ENCODE measurements at regions not wholly inside any gene's neighbourhood (a gene's known extent, or its start where the extent isn't known, plus 50 kb on each side); places are given as distances from the start of the nearest gene placed in this dataset.
"Not testable (repeated sequence)": the region's sequence is repeated elsewhere in the genome, so short reads cannot be mapped to it uniquely, and the experiment has no call there.

DNA sequence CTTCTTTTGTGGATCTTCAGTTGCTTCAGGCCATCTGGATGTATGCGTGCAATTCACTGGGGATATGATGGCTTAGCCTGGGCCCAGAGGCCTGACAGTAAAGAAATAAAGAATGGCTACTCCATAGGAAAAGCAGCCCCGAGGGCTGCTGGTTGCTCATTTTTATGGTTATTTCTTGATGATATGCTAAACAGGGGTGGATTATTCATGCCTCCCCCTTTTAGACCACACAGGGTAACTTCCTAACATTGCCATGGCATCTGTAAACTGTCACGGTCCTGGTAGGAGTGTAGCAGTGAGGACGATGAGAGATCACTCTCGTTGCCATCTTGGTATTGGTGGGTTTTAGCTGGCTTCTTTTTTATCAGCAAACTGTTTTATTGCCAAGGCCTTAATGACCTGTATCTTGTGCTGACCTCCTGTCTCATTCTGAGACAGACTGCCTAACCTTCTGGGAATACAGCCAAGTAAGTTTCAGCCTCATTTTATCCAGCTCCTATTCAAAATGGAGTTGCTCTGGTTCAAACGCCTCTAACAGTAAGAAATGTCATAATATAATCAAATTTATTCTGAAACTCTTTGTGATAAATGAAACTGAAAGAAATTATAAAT, 60.5 kb downstream of the DSEL start:
- Mint-ChIP-seq H3K27ac (no peak overlapping the region), H3K4me3 (no peak overlapping the region), H3K36me3 (ENCODE audit: low read depth) (peaks cover 2% of the 10 kb centered on the region), H3K4me1 (ENCODE audit: low read depth) (peaks cover 5% of the 10 kb centered on the region), H3K9me3 (ENCODE audit: insufficient read depth) (no peaks in the 10 kb centered on the region), H3K27me3 (ENCODE audit: low read depth) (peaks cover 2% of the 10 kb centered on the region)
- DNase-seq (no peak), ATAC-seq (no peak)
- POLR2A ChIA-PET = no interaction called here
- CTCF ChIA-PET = no interaction called here

DNA sequence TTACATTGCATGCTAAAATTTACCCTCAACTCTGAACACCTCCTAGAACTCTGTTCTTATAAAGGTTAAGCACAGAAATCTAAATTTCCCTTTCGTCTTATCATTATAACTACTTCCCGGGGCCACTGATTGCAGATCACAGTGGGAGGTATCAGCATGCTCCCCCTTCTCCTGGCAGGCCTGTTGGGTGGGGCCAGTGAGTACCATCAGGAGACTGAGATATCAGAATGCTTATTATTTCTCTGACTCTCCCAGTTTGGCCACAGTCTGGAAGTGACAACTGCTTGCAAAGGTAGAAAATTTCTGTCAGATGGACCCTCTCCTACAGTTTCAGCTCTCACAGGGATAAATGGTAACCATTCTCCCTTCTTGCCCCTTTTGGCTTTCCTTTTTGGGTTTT, 62.6 kb downstream of the DSEL start:
- peaks cover 5% of the 10 kb centered on the region for H3K4me1 Mint-ChIP-seq (ENCODE audit: low read depth)
- H3K4me3 Mint-ChIP-seq = no peak overlapping the region
- no peak for DNase-seq
- ChIA-PET POLR2A (no interaction called here), CTCF (no interaction called here)
- H3K36me3 Mint-ChIP-seq (ENCODE audit: low read depth) = peaks cover 2% of the 10 kb centered on the region
- no peak overlapping the region for H3K27ac Mint-ChIP-seq
- peaks cover 6% of the 10 kb centered on the region for H3K9me3 Mint-ChIP-seq (ENCODE audit: insufficient read depth)
- H3K27me3 Mint-ChIP-seq (ENCODE audit: low read depth) = no peaks in the 10 kb centered on the region
- no peak for ATAC-seq

DNA sequence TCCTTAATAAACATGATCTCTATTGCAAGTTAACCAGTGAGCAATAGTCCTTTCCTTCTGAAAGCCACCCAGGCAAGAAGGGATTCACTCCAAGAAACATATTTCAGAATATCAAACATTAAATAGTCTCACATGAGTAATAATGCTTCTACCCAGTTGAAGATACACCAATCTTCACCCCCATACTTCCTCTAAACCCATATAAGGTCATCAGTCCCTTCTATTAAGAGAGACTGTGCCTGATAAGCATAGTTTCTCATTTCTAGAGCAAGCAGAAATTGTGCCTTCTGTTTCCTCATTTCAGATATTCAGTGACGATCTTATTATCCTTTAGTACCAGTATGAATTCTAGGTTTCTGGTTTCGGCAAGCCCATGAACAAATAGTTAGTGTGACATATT, 64.6 kb downstream of the DSEL start:
- ATAC-seq = no peak
- Mint-ChIP-seq H3K9me3 (ENCODE audit: insufficient read depth) (peaks cover 6% of the 10 kb centered on the region), H3K36me3 (ENCODE audit: low read depth) (peaks cover 2% of the 10 kb centered on the region), H3K4me3 (no peak overlapping the region), H3K4me1 (ENCODE audit: low read depth) (peaks cover 5% of the 10 kb centered on the region), H3K27ac (no peak overlapping the region), H3K27me3 (ENCODE audit: low read depth) (no peaks in the 10 kb centered on the region)
- POLR2A ChIA-PET = no interaction called here
- CTCF ChIA-PET = no interaction called here
- DNase-seq = no peak

DNA sequence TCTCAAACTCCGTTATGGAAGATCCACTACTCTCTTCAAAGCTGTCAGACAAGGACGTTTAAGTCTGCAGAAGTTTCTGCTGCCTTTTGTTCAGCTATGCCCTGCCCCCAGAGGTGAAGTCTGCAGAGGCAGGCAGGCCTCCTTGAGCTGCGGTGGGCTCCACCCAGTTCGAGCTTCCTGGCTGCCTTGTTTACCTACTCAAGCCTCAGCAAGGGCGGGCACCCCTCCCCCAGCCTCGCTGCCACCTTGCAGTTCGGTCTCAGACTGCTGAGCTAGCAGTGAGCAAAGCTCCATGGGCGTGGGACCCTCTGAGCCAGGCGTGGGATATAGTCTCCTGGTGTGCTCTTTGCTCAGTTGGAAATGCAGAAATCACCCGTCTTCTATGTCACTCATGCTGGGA, 65.4 kb downstream of the DSEL start:
- not testable (repeated sequence) for DNase-seq

DNA sequence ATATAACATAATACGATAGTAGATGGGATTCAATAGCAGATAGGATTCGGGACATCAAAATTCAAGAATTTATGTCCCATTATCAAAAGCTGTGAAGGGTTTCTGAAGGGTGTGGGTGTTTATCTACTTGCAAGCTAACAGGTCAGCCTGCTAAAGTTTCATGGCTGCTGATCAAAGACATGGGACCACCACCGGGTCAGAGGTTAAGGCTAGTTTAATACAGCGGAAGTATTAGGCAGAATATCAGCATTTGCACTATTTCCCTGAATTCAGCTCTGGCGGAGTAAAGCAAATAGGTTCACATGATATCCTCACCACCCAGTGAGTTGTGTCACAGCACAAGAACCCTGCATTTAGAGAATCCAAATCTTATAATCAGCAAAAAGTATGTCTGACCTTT, 82.5 kb downstream of the DSEL start:
- H3K4me3 Mint-ChIP-seq = no peak overlapping the region
- peaks cover 3% of the 10 kb centered on the region for H3K9me3 Mint-ChIP-seq (ENCODE audit: insufficient read depth)
- no peak for DNase-seq
- H3K27ac Mint-ChIP-seq = no peak overlapping the region
- H3K36me3 Mint-ChIP-seq (ENCODE audit: low read depth) = no peaks in the 10 kb centered on the region
- no peaks in the 10 kb centered on the region for H3K4me1 Mint-ChIP-seq (ENCODE audit: low read depth)
- ChIA-PET CTCF (no interaction called here), POLR2A (no interaction called here)
- no peak for ATAC-seq
- H3K27me3 Mint-ChIP-seq (ENCODE audit: low read depth) = no peaks in the 10 kb centered on the region

More for the DNA sequence above, 65.4 kb downstream of the DSEL start:
- H3K4me3 Mint-ChIP-seq; H3K27me3 Mint-ChIP-seq (ENCODE audit: low read depth); ATAC-seq; CTCF ChIA-PET; H3K4me1 Mint-ChIP-seq (ENCODE audit: low read depth); H3K9me3 Mint-ChIP-seq (ENCODE audit: insufficient read depth); H3K27ac Mint-ChIP-seq; POLR2A ChIA-PET; H3K36me3 Mint-ChIP-seq (ENCODE audit: low read depth): not testable (repeated sequence)

DNA sequence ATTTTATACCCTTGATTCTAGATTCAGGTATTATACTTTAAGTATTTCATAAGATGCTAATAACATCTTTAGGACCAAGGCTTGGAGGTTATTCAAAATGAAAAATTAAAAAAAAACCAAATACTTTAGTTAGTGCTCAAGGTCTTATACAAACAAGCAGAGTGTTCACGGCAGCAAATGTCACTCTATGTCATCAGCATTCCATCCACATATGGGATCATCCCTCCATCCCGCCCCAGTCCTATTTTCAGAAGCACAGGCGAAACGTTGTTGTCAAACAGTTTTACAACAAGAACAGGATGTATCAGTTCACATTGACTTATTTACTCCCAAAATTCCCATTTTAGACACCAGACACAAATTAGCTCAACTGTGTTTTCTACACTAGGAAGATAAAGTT, 83.7 kb downstream of the DSEL start:
- ATAC-seq (no peak), DNase-seq (no peak)
- ChIA-PET CTCF (no interaction called here), POLR2A (no interaction called here)
- Mint-ChIP-seq H3K27me3 (ENCODE audit: low read depth) (no peaks in the 10 kb centered on the region), H3K4me1 (ENCODE audit: low read depth) (no peaks in the 10 kb centered on the region), H3K9me3 (ENCODE audit: insufficient read depth) (peaks cover 3% of the 10 kb centered on the region), H3K4me3 (no peak overlapping the region), H3K27ac (no peak overlapping the region), H3K36me3 (ENCODE audit: low read depth) (no peaks in the 10 kb centered on the region)

DNA sequence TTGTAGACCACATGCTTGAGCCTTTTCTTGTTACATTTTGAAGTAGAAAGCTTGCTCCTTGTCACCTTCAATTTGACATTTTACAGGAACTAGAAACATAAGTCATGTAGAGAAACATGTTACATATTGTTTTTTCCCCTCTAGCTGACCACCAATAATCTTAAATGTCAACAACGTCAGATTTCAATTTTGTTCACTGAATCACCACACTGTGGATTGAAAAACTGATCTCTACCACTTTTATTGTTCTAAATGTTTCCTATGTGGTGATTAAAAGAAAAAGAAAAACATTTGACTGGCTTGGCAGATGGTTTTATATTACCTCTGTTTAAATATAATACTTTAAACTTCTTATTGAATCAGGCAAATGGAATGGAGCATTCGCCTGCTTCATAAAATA, 87.7 kb downstream of the DSEL start:
- no peak overlapping the region for H3K27ac Mint-ChIP-seq
- POLR2A ChIA-PET = no interaction called here
- no peaks in the 10 kb centered on the region for H3K36me3 Mint-ChIP-seq (ENCODE audit: low read depth)
- no peaks in the 10 kb centered on the region for H3K27me3 Mint-ChIP-seq (ENCODE audit: low read depth)
- ATAC-seq (no peak), DNase-seq (no peak)
- H3K4me3 Mint-ChIP-seq = no peak overlapping the region
- CTCF ChIA-PET = no interaction called here
- H3K9me3 Mint-ChIP-seq (ENCODE audit: insufficient read depth) = no peaks in the 10 kb centered on the region
- no peaks in the 10 kb centered on the region for H3K4me1 Mint-ChIP-seq (ENCODE audit: low read depth)

DNA sequence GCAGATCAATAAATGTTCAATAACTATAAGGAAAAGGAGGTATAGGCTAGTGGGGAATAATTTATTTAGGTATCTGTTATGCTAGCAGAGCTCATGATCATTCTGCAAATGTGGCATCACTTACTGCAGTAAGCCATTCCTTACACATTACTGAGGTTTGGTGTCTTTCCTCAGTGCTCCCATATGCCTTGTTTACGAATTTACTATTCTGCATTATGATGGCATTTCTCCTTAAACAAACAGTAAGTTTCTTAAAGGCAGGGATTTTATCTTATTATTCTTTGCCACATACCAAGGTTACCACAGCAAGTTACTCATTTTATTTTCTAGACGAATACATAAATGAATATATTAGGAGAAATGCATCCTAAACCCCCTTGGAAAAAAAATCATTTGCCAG, 88.4 kb downstream of the DSEL start:
- CTCF ChIA-PET = no interaction called here
- no peaks in the 10 kb centered on the region for H3K9me3 Mint-ChIP-seq (ENCODE audit: insufficient read depth)
- DNase-seq (no peak), ATAC-seq (no peak)
- H3K27me3 Mint-ChIP-seq (ENCODE audit: low read depth) = no peaks in the 10 kb centered on the region
- no peaks in the 10 kb centered on the region for H3K36me3 Mint-ChIP-seq (ENCODE audit: low read depth)
- H3K27ac Mint-ChIP-seq = no peak overlapping the region
- POLR2A ChIA-PET = no interaction called here
- no peaks in the 10 kb centered on the region for H3K4me1 Mint-ChIP-seq (ENCODE audit: low read depth)
- H3K4me3 Mint-ChIP-seq = no peak overlapping the region

DNA sequence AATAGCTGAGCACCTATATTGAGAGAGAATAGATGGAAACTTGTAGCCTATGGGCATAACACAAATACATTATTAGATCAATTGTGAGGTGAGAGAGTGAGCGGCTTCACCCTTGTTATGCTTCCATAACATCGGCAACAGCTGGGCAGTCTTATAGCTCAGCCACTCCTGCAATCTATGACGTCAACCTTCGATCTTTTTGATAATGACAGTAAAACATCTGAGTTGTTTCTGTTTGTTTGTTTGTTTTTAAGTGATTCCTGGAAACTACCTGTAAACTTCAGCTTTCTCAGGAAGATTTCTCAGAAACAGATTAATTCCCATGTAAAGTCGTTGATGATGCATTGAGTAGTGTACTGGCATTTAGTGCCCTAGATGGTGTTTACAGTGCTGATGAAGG, 90.0 kb downstream of the DSEL start:
- Mint-ChIP-seq H3K9me3 (ENCODE audit: insufficient read depth) (no peaks in the 10 kb centered on the region), H3K27ac (no peak overlapping the region), H3K4me1 (ENCODE audit: low read depth) (no peaks in the 10 kb centered on the region), H3K36me3 (ENCODE audit: low read depth) (no peaks in the 10 kb centered on the region), H3K4me3 (no peak overlapping the region), H3K27me3 (ENCODE audit: low read depth) (no peaks in the 10 kb centered on the region)
- DNase-seq (no peak), ATAC-seq (no peak)
- POLR2A ChIA-PET = no interaction called here
- CTCF ChIA-PET = no interaction called here

DNA sequence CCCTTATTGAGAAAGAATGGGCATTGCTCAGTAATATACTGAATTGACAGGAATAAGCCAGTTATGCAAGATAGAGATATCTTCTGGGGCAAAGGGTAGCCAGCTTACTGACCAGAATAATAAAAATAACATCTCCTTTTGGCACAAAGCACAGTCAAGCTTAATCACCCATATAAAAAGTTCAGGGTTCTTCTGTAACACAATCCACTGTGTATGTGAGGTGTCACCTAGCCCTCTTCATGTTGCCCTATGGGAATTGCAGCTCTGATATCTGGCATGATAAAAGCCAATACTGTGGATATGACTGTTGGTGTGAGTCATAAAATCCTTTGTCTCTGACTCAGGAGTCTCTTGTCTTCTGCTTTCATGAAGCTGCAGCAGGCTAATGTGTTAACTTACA, 90.8 kb downstream of the DSEL start:
- ChIA-PET CTCF (no interaction called here), POLR2A (interaction anchor here (0.6 kb wide), 1 partner anchor 37 kb away, joined by 3 read pairs; no protein-coding TSS in a partner anchor)
- no peak for DNase-seq
- H3K27me3 Mint-ChIP-seq (ENCODE audit: low read depth) = no peaks in the 10 kb centered on the region
- H3K9me3 Mint-ChIP-seq (ENCODE audit: insufficient read depth) = no peaks in the 10 kb centered on the region
- H3K36me3 Mint-ChIP-seq (ENCODE audit: low read depth) = no peaks in the 10 kb centered on the region
- ATAC-seq = no peak
- no peak overlapping the region for H3K4me3 Mint-ChIP-seq
- H3K4me1 Mint-ChIP-seq (ENCODE audit: low read depth) = no peaks in the 10 kb centered on the region
- no peak overlapping the region for H3K27ac Mint-ChIP-seq

DNA sequence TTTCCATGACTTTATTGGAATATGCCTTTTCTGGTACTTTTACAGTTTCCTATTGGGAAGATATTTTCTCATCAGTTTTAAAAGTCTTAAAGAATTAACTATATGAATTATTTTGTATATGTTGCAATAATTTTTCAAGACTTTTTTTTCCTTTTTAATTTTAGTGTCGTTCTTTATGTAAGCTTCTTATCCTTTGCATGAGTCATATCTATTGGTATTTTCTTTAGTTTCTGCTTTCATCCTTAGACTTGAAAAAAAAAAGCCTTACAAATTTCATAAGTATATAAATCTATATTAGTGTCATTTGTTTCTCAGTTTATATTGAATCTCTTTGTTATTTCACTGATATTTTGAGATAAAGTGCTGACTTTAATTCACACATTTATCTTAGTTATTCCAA, 94.9 kb downstream of the DSEL start:
- peaks cover 10% of the 10 kb centered on the region for H3K4me1 Mint-ChIP-seq (ENCODE audit: low read depth)
- H3K9me3 Mint-ChIP-seq (ENCODE audit: insufficient read depth) = no peaks in the 10 kb centered on the region
- no peak overlapping the region for H3K4me3 Mint-ChIP-seq
- ChIA-PET POLR2A (no interaction called here), CTCF (no interaction called here)
- no peaks in the 10 kb centered on the region for H3K27me3 Mint-ChIP-seq (ENCODE audit: low read depth)
- H3K36me3 Mint-ChIP-seq (ENCODE audit: low read depth) = no peaks in the 10 kb centered on the region
- no peak overlapping the region for H3K27ac Mint-ChIP-seq
- ATAC-seq (no peak), DNase-seq (no peak)

DNA sequence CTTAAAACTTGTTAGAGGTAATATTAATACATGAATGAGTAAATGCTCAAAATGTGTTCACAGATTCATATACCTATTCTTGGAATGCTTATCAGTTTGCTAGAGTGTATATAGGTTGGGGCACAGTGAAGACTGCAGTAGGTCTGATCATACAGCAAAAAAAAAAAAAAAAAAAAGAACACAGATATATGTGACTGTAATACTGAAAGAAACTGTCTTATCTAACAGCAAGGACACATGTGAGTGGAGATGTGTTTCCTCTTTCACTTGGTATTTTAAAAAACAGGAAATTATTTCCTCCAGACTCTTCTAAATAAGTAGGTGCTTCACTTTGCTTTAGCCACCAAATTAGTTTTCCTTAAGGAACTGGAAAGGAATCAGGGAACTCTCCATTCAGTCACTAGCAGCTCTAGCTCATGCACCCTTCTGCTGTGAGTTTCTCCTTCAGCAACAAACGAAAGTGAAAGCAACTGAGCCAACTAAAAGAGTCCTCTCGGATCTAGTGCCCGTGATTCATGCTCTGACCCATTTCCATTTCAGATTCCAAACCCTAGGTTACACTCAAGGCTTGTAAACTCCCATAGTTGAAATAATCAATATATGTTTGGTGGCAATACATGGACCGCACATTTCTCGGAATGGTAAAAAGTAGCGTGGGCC, 98.5 kb downstream of the DSEL start:
- Mint-ChIP-seq H3K27ac (peak overlapping the region; percentile 76), H3K27me3 (ENCODE audit: low read depth) (no peaks in the 10 kb centered on the region), H3K4me1 (ENCODE audit: low read depth) (peaks cover 12% of the 10 kb centered on the region), H3K9me3 (ENCODE audit: insufficient read depth) (no peaks in the 10 kb centered on the region), H3K4me3 (peak overlapping the region; percentile 63), H3K36me3 (ENCODE audit: low read depth) (no peaks in the 10 kb centered on the region)
- ChIA-PET POLR2A (no interaction called here), CTCF (no interaction called here)
- peak; percentile 45 for DNase-seq
- peak; percentile 98 for ATAC-seq

DNA sequence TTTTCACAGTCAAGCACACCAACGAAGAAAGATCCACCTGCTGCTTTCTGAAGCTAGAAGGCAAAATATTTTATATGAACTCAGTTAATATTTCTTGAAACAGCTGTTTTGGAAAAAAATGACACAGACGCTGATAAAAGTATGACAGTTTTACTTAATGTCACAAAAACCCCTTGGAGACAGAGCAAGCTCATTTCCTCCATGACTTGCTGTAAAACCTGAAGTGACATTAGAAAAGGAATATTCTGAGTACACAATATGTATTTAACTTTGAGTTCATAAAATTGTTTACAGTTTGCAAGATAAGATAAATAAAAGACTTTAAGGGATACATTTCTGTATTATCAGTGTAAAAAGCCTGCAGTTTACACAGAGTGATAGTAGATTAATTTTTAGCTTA, 105.4 kb downstream of the DSEL start:
- ChIA-PET CTCF (no interaction called here), POLR2A (no interaction called here)
- DNase-seq (no peak), ATAC-seq (no peak)
- no peaks in the 10 kb centered on the region for H3K9me3 Mint-ChIP-seq (ENCODE audit: insufficient read depth)
- H3K4me1 Mint-ChIP-seq (ENCODE audit: low read depth) = peaks cover 2% of the 10 kb centered on the region
- H3K27ac Mint-ChIP-seq = no peak overlapping the region
- no peak overlapping the region for H3K4me3 Mint-ChIP-seq
- no peaks in the 10 kb centered on the region for H3K36me3 Mint-ChIP-seq (ENCODE audit: low read depth)
- H3K27me3 Mint-ChIP-seq (ENCODE audit: low read depth) = peaks cover 2% of the 10 kb centered on the region

Data from activated CD8-positive, alpha-beta T cell treated with anti-CD3 and anti-CD28 coated beads, Interleukin-2, amount 10 ng/mL, durations not matched to agents 7 days and 5 days (primary cell).